BLaER1 treated with 17β-estradiol and CSF1 and Interleukin-3, amounts not matched to agents 10 nM and 100 nM (cell line): ENCODE measurements at regions not wholly inside any gene's neighbourhood (a gene's known extent, or its start where the extent isn't known, plus 50 kb on each side); places are given as distances from the start of the nearest gene placed in this dataset.

Source experiments
- H3K27ac ChIP-seq, 11 experiments: shearing (Covaris generic); formaldehyde crosslinking; 2 replicates each; pipeline ENCODE4 v1.8.1; 2022
- H3K27me3 ChIP-seq, 11 experiments: shearing (Covaris generic); formaldehyde crosslinking; 2 replicates each; pipeline ENCODE4 v1.8.1; 2022
- H3K36me3 ChIP-seq, 11 experiments: shearing (Covaris generic); formaldehyde crosslinking; 2 replicates each; pipeline ENCODE4 v1.8.1; 2022
- H3K4me1 ChIP-seq, 10 experiments: shearing (Covaris generic); formaldehyde crosslinking; 2 replicates each; pipeline ENCODE4 v1.8.1; 2022
- H3K4me2 ChIP-seq, 11 experiments: shearing (Covaris generic); formaldehyde crosslinking; 2 replicates each; pipeline ENCODE4 v1.8.1; 2022
- H3K4me3 ChIP-seq, 10 experiments: shearing (Covaris generic); formaldehyde crosslinking; 2 replicates each; pipeline ENCODE4 v1.8.1; 2022
- H3K9ac ChIP-seq, 11 experiments: shearing (Covaris generic); formaldehyde crosslinking; 2 replicates each; pipeline ENCODE4 v1.8.1; 2022
- H3K9me3 ChIP-seq, 11 experiments: shearing (Covaris generic); formaldehyde crosslinking; replicated peaks in 1 of 11; 2 replicates each; pipeline ENCODE4 v1.8.1; 2022
- H4K20me1 ChIP-seq, 11 experiments: shearing (Covaris generic); formaldehyde crosslinking; 2 replicates each; pipeline ENCODE4 v1.8.1; 2022
- Cebpa-rat ChIP-seq, 11 experiments: shearing (Covaris generic); IDR thresholded peaks; 2 replicates each; pipeline ENCODE4 v1.8.1; 2022

- Histone ChIP-seq H3K27me3 (no peaks in the 10 kb centered on the region), H3K36me3 (no peaks in the 10 kb centered on the region), H3K4me3 (no peak overlapping the region), H3K9me3 (no peaks in the 10 kb centered on the region), H3K4me2 (peak overlapping the region in 6 of 11 experiments; percentile 4 to 45 (median 28); a peak in 7 of 22 replicates), H3K27ac (peak overlapping the region in 6 of 11 experiments; percentile 29 to 71 (median 62); a peak in 10 of 22 replicates), H4K20me1 (no peaks in the 10 kb centered on the region), H3K4me1 (peaks cover 0 to 21% (median 13%) of the 10 kb centered on the region in 10 experiments; a peak in 14 of 20 replicates), H3K9ac (no peak overlapping the region)
- no peak; a peak in 1 of 22 replicates for TF ChIP-seq Cebpa-rat (IDR thresholded peaks at IDR 0.05)
These were observed 365.3 kb upstream of the KCNMB2 start for GRCh38 chr3:178170698-178171535.

- no peaks in the 10 kb centered on the region for H3K27me3 ChIP-seq
- H3K4me2 ChIP-seq, result peak overlapping the region in 4 of 11 experiments; percentile 5 to 21 (median 14); a peak in 2 of 22 replicates
- peak overlapping the region in 3 of 11 experiments; percentile 61 to 71 (median 66); a peak in 2 of 22 replicates for H3K27ac ChIP-seq
- no peaks in the 10 kb centered on the region for H3K9me3 ChIP-seq
- no peaks in the 10 kb centered on the region for H4K20me1 ChIP-seq
- no peak overlapping the region for H3K4me3 ChIP-seq
- H3K9ac ChIP-seq, result no peak overlapping the region
- no peak for TF ChIP-seq Cebpa-rat (IDR thresholded peaks at IDR 0.05)
- peaks cover 0 to 21% (median 13%) of the 10 kb centered on the region in 10 experiments; a peak in 14 of 20 replicates for H3K4me1 ChIP-seq
- H3K36me3 ChIP-seq, result no peaks in the 10 kb centered on the region
These were observed 364.1 kb upstream of the KCNMB2 start for GRCh38 chr3:178172121-178172520.

GRCh38 chr3:178174201-178174915, 361.9 kb upstream of the KCNMB2 start:
- peaks cover 0 to 21% (median 13%) of the 10 kb centered on the region in 10 experiments; a peak in 14 of 20 replicates for H3K4me1 ChIP-seq
- no peak overlapping the region for H3K27ac ChIP-seq
- no peak overlapping the region for H3K9ac ChIP-seq
- H3K36me3 ChIP-seq, result no peaks in the 10 kb centered on the region
- no peaks in the 10 kb centered on the region for H4K20me1 ChIP-seq
- TF ChIP-seq Cebpa-rat (IDR thresholded peaks at IDR 0.05), result no peak
- no peak overlapping the region for H3K4me3 ChIP-seq
- H3K4me2 ChIP-seq, result no peak overlapping the region
- H3K9me3 ChIP-seq, result no peaks in the 10 kb centered on the region
- H3K27me3 ChIP-seq, result no peaks in the 10 kb centered on the region

GRCh38 chr3:178181088-178181487, 355.1 kb upstream of the KCNMB2 start:
- Histone ChIP-seq H3K9me3 (peaks cover 0 to 6% (median 2%) of the 10 kb centered on the region in 11 experiments; a peak in 6 of 22 replicates), H4K20me1 (no peaks in the 10 kb centered on the region), H3K4me3 (no peak overlapping the region), H3K27me3 (no peaks in the 10 kb centered on the region), H3K4me1 (no peaks in the 10 kb centered on the region), H3K9ac (no peak overlapping the region), H3K4me2 (no peak overlapping the region), H3K36me3 (no peaks in the 10 kb centered on the region), H3K27ac (no peak overlapping the region)
- TF ChIP-seq Cebpa-rat (IDR thresholded peaks at IDR 0.05), result no peak

GRCh38 chr3:178181784-178182183, 354.5 kb upstream of the KCNMB2 start:
- Histone ChIP-seq H3K27me3 (no peaks in the 10 kb centered on the region), H3K4me3 (no peak overlapping the region), H3K36me3 (no peaks in the 10 kb centered on the region), H3K9me3 (peaks cover 0 to 9% (median 6%) of the 10 kb centered on the region in 11 experiments; a peak in 6 of 22 replicates), H4K20me1 (no peaks in the 10 kb centered on the region), H3K4me1 (no peaks in the 10 kb centered on the region), H3K4me2 (no peak overlapping the region), H3K9ac (no peak overlapping the region), H3K27ac (no peak overlapping the region)
- TF ChIP-seq Cebpa-rat (IDR thresholded peaks at IDR 0.05), result no peak

GRCh38 chr3:178182337-178182779, 353.9 kb upstream of the KCNMB2 start:
- Histone ChIP-seq H3K4me3 (no peak overlapping the region), H3K27me3 (no peaks in the 10 kb centered on the region), H3K36me3 (no peaks in the 10 kb centered on the region), H3K4me1 (no peaks in the 10 kb centered on the region), H3K9ac (no peak overlapping the region), H4K20me1 (no peaks in the 10 kb centered on the region), H3K27ac (no peak overlapping the region), H3K4me2 (no peak overlapping the region), H3K9me3 (peaks cover 0 to 9% (median 6%) of the 10 kb centered on the region in 11 experiments; a peak in 6 of 22 replicates)
- no peak for TF ChIP-seq Cebpa-rat (IDR thresholded peaks at IDR 0.05)

GRCh38 chr3:178184833-178185232, 351.4 kb upstream of the KCNMB2 start:
- H3K27ac ChIP-seq, result no peak overlapping the region
- H4K20me1 ChIP-seq, result no peaks in the 10 kb centered on the region
- H3K4me1 ChIP-seq, result no peaks in the 10 kb centered on the region
- TF ChIP-seq Cebpa-rat (IDR thresholded peaks at IDR 0.05), result no peak
- no peak overlapping the region for H3K4me3 ChIP-seq
- no peak overlapping the region for H3K4me2 ChIP-seq
- no peaks in the 10 kb centered on the region for H3K36me3 ChIP-seq
- H3K9me3 ChIP-seq, result peaks cover 0 to 9% (median 6%) of the 10 kb centered on the region in 11 experiments; a peak in 6 of 22 replicates
- H3K27me3 ChIP-seq, result no peaks in the 10 kb centered on the region
- H3K9ac ChIP-seq, result no peak overlapping the region

- H4K20me1 ChIP-seq, result no peaks in the 10 kb centered on the region
- H3K4me2 ChIP-seq, result no peak overlapping the region
- no peaks in the 10 kb centered on the region for H3K4me1 ChIP-seq
- H3K27ac ChIP-seq, result no peak overlapping the region
- no peak overlapping the region for H3K4me3 ChIP-seq
- TF ChIP-seq Cebpa-rat (IDR thresholded peaks at IDR 0.05), result peak in 2 of 11 experiments; percentile 43 to 78; a peak in 4 of 22 replicates
- H3K27me3 ChIP-seq, result no peaks in the 10 kb centered on the region
- H3K36me3 ChIP-seq, result no peaks in the 10 kb centered on the region
- peaks cover 0 to 9% (median 6%) of the 10 kb centered on the region in 11 experiments; a peak in 7 of 22 replicates for H3K9me3 ChIP-seq
- H3K9ac ChIP-seq, result no peak overlapping the region
These were observed 349.6 kb upstream of the KCNMB2 start for GRCh38 chr3:178186666-178187065.

GRCh38 chr3:178189854-178190253, 346.4 kb upstream of the KCNMB2 start:
- Histone ChIP-seq H3K9ac (no peak overlapping the region), H4K20me1 (no peaks in the 10 kb centered on the region), H3K27me3 (no peaks in the 10 kb centered on the region), H3K4me2 (no peak overlapping the region), H3K4me1 (no peaks in the 10 kb centered on the region), H3K36me3 (no peaks in the 10 kb centered on the region), H3K27ac (no peak overlapping the region), H3K4me3 (no peak overlapping the region), H3K9me3 (peaks cover 0 to 9% (median 6%) of the 10 kb centered on the region in 11 experiments; a peak in 7 of 22 replicates)
- TF ChIP-seq Cebpa-rat (IDR thresholded peaks at IDR 0.05), result no peak
